ENCODE measurements at regions not wholly inside any gene's neighbourhood (a gene's known extent, or its start where the extent isn't known, plus 50 kb on each side); places are given as distances from the start of the nearest gene placed in this dataset.

- no peaks in the 10 kb centered on the region for H3K79me2 ChIP-seq (ENCODE audit: low read length)
- ChIA-PET POLR2A (ENCODE audit: unreplicated experiment) (no interaction called here), CTCF (no interaction called here)
- ATAC-seq = peak; percentile 29
- H3K9ac ChIP-seq (ENCODE audit: low read length) = no peak overlapping the region
- no peaks in the 10 kb centered on the region for H3K36me3 ChIP-seq (ENCODE audit: low read depth, low read length)
- no peaks in the 10 kb centered on the region for H3K9me2 ChIP-seq (replicated peaks; ENCODE audit: low read length)
- H3K4me2 ChIP-seq (ENCODE audit: low read length) = no peak overlapping the region
- H3K9me3 ChIP-seq (ENCODE audit: low read length) = no peaks in the 10 kb centered on the region
- peak; percentile 75 for DNase-seq
- no peaks in the 10 kb centered on the region for H4K20me1 ChIP-seq (ENCODE audit: low read length)
- no peak overlapping the region for H3K4me3 ChIP-seq (ENCODE audit: low read length)
- intact Hi-C loops (cut with micrococcal nuclease) = no loop called here
- TF ChIP-seq EZH2phosphoT487 (IDR thresholded peaks at IDR 0.05; ENCODE audit: borderline replicate concordance, low read length) (no peak), CTCF (conservative IDR thresholded peaks at IDR 0.05; ENCODE audit: low read depth, low read length) (no peak), EZH2 (IDR thresholded peaks at IDR 0.05; ENCODE audit: low read length, unreplicated experiment) (no peak)
- no TSS peak for BruUV-seq (replicated peaks)
- H3K27me3 ChIP-seq (ENCODE audit: low read length) = no peaks in the 10 kb centered on the region
- H3K27ac ChIP-seq (ENCODE audit: low read length) = no peak overlapping the region
- no peaks in the 10 kb centered on the region for H3F3A ChIP-seq (ENCODE audit: low read length, unreplicated experiment)
- H2AFZ ChIP-seq (ENCODE audit: low read length) = no peak overlapping the region
- H3K4me1 ChIP-seq (ENCODE audit: insufficient read depth, low read length) = peaks cover 11% of the 10 kb centered on the region; the same call in 1 of the 2 replicates
These were observed 304.4 kb downstream of the AASDHPPT start for GRCh38 chr11:106381895-106382294.

GRCh38 chr11:106384429-106384828 is 307.0 kb downstream of the AASDHPPT start:
- no peak overlapping the region for H3K4me3 ChIP-seq (ENCODE audit: low read length)
- no peaks in the 10 kb centered on the region for H3K36me3 ChIP-seq (ENCODE audit: low read depth, low read length)
- H3K27ac ChIP-seq (ENCODE audit: low read length) = no peak overlapping the region
- no peaks in the 10 kb centered on the region for H4K20me1 ChIP-seq (ENCODE audit: low read length)
- H3K9me3 ChIP-seq (ENCODE audit: low read length) = no peaks in the 10 kb centered on the region
- no peak for DNase-seq
- ATAC-seq = no peak
- no peak overlapping the region for H3K9ac ChIP-seq (ENCODE audit: low read length)
- no peaks in the 10 kb centered on the region for H3K9me2 ChIP-seq (replicated peaks; ENCODE audit: low read length)
- BruUV-seq (replicated peaks) = no TSS peak
- H3F3A ChIP-seq (ENCODE audit: low read length, unreplicated experiment) = peaks cover 2% of the 10 kb centered on the region
- H3K4me2 ChIP-seq (ENCODE audit: low read length) = no peak overlapping the region
- CTCF ChIA-PET = no interaction called here
- TF ChIP-seq CTCF (conservative IDR thresholded peaks at IDR 0.05; ENCODE audit: low read depth, low read length) (no peak), EZH2phosphoT487 (IDR thresholded peaks at IDR 0.05; ENCODE audit: borderline replicate concordance, low read length) (no peak), EZH2 (IDR thresholded peaks at IDR 0.05; ENCODE audit: low read length, unreplicated experiment) (no peak)
- H3K27me3 ChIP-seq (ENCODE audit: low read length) = no peaks in the 10 kb centered on the region
- no peaks in the 10 kb centered on the region for H3K79me2 ChIP-seq (ENCODE audit: low read length)
- peaks cover 19% of the 10 kb centered on the region for H3K4me1 ChIP-seq (ENCODE audit: insufficient read depth, low read length)
- peak overlapping the region; percentile 10; the same call in 1 of the 2 replicates for H2AFZ ChIP-seq (ENCODE audit: low read length)
- POLR2A ChIA-PET (ENCODE audit: unreplicated experiment) = interaction anchor here (0.6 kb wide), 1 partner anchor 99 kb away, joined by 3 read pairs; no protein-coding TSS in a partner anchor
- intact Hi-C loops (cut with micrococcal nuclease) = no loop called here

GRCh38 chr11:106386519-106386918 is 309.1 kb downstream of the AASDHPPT start:
- DNase-seq = no peak
- Histone ChIP-seq H4K20me1 (ENCODE audit: low read length) (no peaks in the 10 kb centered on the region), H3K27me3 (ENCODE audit: low read length) (no peaks in the 10 kb centered on the region), H3K4me2 (ENCODE audit: low read length) (no peak overlapping the region), H3K9me2 (replicated peaks; ENCODE audit: low read length) (no peaks in the 10 kb centered on the region), H3K36me3 (ENCODE audit: low read depth, low read length) (no peaks in the 10 kb centered on the region), H3K27ac (ENCODE audit: low read length) (no peak overlapping the region), H3K4me1 (ENCODE audit: insufficient read depth, low read length) (peaks cover 40% of the 10 kb centered on the region), H3K79me2 (ENCODE audit: low read length) (no peaks in the 10 kb centered on the region), H2AFZ (ENCODE audit: low read length) (no peak overlapping the region), H3F3A (ENCODE audit: low read length, unreplicated experiment) (peaks cover 7% of the 10 kb centered on the region), H3K9ac (ENCODE audit: low read length) (no peak overlapping the region), H3K4me3 (ENCODE audit: low read length) (no peak overlapping the region), H3K9me3 (ENCODE audit: low read length) (no peaks in the 10 kb centered on the region)
- ChIA-PET POLR2A (ENCODE audit: unreplicated experiment) (no interaction called here), CTCF (no interaction called here)
- ATAC-seq = no peak
- no TSS peak for BruUV-seq (replicated peaks)
- intact Hi-C loops (cut with micrococcal nuclease) = no loop called here
- TF ChIP-seq CTCF (conservative IDR thresholded peaks at IDR 0.05; ENCODE audit: low read depth, low read length) = no peak
- TF ChIP-seq EZH2phosphoT487 (IDR thresholded peaks at IDR 0.05; ENCODE audit: borderline replicate concordance, low read length) = no peak
- TF ChIP-seq EZH2 (IDR thresholded peaks at IDR 0.05; ENCODE audit: low read length, unreplicated experiment) = no peak

All from PC-3 (cell line).